GM06990 (cell line): ENCODE measurements at regions not wholly inside any gene's neighbourhood (a gene's known extent, or its start where the extent isn't known, plus 50 kb on each side); places are given as distances from the start of the nearest gene placed in this dataset.
"Not testable (repeated sequence)": the region's sequence is repeated elsewhere in the genome, so short reads cannot be mapped to it uniquely, and the experiment has no call there.

ENCODE experiments used
- DNase-seq: peaks from one replicate; pipeline ENCODE4 v3.0.0-alpha.2; 2011; ENCODE audit not compliant: insufficient read length; ENCODE audit errors: extremely low read depth
- H3K27me3 ChIP-seq: replicated peaks from 2 replicates; pipeline ENCODE4 v1.6.0; 2011; ENCODE audit warnings: low read length; ENCODE audit not compliant: control insufficient read depth, insufficient read depth
- H3K36me3 ChIP-seq: 2 replicates; pipeline ENCODE4 v1.5.1; 2011; ENCODE audit warnings: low read length; ENCODE audit not compliant: control insufficient read depth, insufficient read depth
- H3K4me3 ChIP-seq: replicated peaks from 2 replicates; pipeline ENCODE4 v1.5.1; 2011; ENCODE audit warnings: low read depth, mild to moderate bottlenecking, control low read depth, low read length
- CTCF ChIP-seq: IDR thresholded peaks from 2 replicates; pipeline ENCODE4 v1.5.1; 2011; ENCODE audit warnings: low read length, control low read depth, mild to moderate bottlenecking, inconsistent platforms; ENCODE audit not compliant: insufficient read depth, poor library complexity, severe bottlenecking

- Histone ChIP-seq H3K36me3 (no peaks in the 10 kb centered on the region), H3K4me3 (no peak overlapping the region), H3K27me3 (no peaks in the 10 kb centered on the region)
- no peak for TF ChIP-seq CTCF
- no peak for DNase-seq
Measured at GRCh38 chrX:92247076-92247475, 467.9 kb downstream of the PCDH11X start.

- Histone ChIP-seq H3K4me3 (no peak overlapping the region), H3K27me3 (no peaks in the 10 kb centered on the region), H3K36me3 (no peaks in the 10 kb centered on the region)
- no peak for TF ChIP-seq CTCF
- DNase-seq = no peak
Measured at GRCh38 chrX:92249125-92249524, 469.9 kb downstream of the PCDH11X start.

- Histone ChIP-seq H3K27me3 (no peaks in the 10 kb centered on the region), H3K36me3 (no peaks in the 10 kb centered on the region)
- DNase-seq = no peak
Measured at GRCh38 chrX:92260102-92260501, 480.9 kb downstream of the PCDH11X start.

DNA sequence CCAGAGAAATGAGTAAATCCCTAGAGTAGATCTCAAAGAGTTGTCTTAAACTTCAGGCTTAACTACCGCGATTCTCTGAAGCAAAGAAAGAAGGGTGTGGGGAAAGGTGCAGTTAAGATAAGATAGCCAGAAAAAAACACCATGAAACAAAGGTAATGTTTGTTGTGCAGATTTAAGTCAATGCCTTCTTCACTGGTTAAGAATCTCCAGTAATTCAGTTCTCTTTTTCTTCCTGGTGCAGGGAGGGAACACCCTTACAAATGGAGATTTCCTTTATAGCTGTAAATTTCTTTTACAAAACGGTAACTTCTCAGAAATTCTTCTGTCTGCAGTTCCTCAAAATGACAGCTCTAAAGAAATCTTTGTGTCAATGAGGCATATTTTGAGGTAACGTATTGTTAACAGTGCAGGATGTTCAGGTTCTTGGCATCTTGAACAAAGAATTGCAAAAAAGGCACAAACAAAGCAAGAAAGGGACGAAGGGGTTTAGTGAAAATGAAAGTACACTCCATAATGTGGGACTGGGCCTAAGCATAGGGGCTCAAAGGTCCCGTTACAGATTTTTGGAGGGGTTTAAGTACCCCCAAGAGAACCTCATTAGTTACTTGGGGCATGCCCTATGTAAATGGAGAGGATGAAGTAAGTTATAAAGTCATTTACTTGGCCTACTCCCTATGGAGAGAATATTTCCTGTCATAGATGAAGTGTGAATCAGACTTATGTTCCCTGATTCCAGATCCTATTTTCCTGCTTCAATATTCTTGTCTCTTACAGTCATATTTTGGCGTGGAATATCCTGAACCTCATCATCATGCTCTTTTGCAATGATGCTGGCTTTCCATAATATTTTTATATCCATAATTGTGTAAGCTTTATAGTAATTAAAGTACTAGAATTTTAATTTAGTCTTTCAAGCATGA lies 492.0 kb downstream of the PCDH11X start:
- H3K4me3 ChIP-seq = no peak overlapping the region

More at GRCh38 chrX:92260102-92260501, 480.9 kb downstream of the PCDH11X start:
- no peak for TF ChIP-seq CTCF
- no peak overlapping the region for H3K4me3 ChIP-seq

DNA sequence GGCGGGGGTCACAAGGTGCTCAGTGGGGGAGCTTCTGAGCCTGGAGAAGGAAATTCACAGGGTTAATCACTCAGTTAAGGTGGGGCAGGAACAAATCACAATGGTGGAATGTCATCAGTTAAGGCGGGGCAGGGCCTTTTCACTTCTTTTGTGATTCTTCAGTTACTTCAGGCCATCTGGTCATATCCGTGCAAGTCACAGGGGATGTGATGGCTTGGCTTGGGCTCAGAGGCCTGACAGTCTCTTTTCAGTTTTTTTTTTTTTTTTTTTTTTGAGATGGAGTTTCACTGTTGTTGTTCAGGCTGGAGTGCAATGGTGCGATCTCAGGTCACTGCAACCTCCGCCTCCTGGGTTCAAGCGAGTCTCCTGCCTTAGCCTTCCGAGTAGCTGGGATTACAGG lies 499.4 kb downstream of the PCDH11X start:
- H3K27me3 ChIP-seq, H3K4me3 ChIP-seq, H3K36me3 ChIP-seq, DNase-seq: not testable (repeated sequence)

More for the DNA sequence above, 492.0 kb downstream of the PCDH11X start:
- TF ChIP-seq CTCF = no peak
- H3K36me3 ChIP-seq = no peaks in the 10 kb centered on the region
- no peaks in the 10 kb centered on the region for H3K27me3 ChIP-seq
- no peak for DNase-seq

DNA sequence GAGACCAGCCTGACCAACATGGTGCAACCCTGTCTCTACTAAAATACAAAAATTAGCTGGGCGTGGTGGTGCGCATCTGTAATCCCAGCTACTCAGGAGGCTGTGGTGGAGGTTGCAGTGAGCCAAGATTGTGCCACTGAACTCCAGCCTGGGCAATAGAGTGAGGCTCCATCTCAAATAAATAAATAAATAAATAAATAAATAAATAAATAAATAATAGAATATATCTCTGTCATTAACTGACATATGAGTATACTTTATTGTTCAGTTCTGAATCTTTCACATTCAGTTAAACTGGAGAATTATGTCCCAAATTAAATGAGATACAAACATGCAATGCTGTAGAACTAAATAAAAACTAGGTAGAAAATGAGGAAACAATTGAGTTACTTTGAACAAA lies 501.2 kb downstream of the PCDH11X start:
- not testable (repeated sequence) for H3K27me3 ChIP-seq, DNase-seq, H3K36me3 ChIP-seq, H3K4me3 ChIP-seq
